ENCODE measurements at regions not wholly inside any gene's neighbourhood (a gene's known extent, or its start where the extent isn't known, plus 50 kb on each side); places are given as distances from the start of the nearest gene placed in this dataset.

DNA sequence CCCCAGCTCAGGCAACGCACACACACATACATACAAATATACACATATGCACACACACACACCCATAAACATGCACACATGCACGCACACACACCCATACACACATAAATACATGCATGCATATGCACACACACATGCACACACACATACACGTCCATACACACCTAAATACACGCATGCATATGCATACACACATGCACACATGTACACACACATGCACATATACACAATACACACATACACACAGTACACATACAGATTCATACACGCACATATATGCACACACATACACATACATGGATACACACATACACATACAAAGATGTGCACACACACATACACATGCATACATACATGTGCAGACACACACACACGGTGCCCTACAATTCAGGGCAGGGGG lies 496.6 kb downstream of the TBC1D22A start:
- DNase-seq: no peak

DNA sequence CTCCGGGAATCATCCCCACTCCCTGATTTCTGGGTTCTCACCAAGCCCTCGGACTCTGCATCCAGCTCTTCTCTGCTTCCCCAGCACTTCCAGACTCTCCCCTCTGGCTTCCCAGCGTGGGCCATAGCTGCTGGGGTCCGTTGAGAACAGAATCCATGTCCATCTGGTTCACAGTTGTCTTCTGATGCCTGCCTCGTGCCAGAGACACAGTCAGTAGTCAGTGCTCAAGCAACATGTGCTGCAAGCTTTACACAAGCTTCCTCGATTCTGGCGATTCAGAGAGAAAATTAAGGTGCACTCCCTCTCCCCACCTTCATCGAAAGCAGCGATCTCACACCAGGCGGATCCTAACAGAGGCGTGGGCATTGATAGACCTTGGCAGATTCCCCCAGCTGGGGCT lies 495.5 kb downstream of the TBC1D22A start:
- DNase-seq: no peak

DNA sequence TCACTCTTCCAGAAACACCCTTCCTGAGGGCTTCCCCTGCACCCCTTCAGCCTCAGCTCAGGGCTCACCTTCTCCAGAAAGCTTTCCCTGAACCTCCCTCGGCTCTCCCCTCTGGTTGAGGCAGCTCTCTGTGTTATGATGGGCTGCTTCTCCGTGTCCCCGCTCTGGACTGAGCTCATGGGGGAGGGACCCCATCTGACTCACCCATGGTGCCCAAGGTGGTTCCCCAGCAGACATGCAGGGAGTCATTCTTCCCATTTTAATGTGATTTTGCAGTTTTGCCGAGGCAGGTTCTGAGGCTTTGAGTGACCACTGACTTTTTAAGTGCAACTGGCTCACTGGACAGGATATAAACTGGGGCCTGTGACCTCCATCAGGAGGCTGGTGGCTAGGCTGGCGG lies 495.1 kb downstream of the TBC1D22A start:
- DNase-seq: no peak

DNA sequence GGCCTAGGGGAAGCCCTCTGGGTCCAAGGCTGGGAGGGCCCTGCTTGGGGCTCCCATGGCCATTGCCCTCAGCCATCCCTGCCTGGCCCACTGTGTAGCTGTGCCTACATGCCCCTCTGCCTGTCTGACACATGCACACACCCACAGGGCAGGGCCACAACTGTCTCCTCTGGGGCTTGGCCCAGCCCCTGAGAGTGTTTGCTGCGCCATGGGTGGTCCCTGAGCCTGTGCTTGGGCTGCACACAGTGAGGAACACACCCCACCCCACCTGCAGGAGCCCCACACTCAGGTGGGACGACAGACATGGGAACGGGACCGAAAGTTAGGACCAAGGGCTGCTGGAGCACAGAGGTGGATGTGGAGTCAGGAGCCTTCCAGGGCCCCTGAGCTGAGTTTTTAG lies 489.5 kb downstream of the TBC1D22A start:
- no peak for DNase-seq

DNA sequence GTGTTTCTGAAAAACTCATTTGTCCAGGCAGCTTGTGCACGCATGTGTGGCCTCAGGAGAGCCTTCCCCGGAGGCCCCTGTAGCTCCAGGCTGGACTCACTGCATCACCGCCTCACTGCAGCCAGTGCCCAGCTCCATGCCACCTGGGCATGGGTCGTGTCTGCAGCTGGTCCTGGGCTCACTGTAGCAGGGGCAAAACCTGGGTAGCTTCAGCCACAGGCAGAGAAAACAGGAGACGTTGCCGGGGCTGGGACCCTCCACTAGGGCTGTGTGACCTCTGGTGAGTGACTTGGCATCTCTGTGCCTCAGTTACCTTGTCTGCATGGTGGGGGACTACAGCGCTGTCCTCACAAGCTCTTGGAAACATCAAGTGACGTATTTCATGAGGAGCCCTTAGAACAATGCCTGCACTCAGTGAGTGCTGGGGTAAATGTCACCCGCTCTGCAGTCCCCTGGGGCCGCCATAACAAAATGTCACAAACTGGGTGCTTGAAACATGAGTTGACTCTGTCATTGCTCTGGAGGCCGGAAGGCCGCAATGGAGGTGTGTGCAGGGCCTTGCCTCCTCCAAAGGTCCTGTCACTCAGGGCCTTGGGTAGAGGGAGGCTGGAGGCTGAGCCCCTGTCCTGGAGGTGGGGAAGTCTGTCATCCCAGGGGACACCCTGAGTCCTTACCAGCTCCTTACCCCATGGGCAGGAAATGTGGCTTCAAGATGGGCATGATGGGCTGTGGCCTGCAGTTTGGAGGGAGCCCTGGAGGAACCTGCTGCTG lies 488.7 kb downstream of the TBC1D22A start:
- no peak for DNase-seq

DNA sequence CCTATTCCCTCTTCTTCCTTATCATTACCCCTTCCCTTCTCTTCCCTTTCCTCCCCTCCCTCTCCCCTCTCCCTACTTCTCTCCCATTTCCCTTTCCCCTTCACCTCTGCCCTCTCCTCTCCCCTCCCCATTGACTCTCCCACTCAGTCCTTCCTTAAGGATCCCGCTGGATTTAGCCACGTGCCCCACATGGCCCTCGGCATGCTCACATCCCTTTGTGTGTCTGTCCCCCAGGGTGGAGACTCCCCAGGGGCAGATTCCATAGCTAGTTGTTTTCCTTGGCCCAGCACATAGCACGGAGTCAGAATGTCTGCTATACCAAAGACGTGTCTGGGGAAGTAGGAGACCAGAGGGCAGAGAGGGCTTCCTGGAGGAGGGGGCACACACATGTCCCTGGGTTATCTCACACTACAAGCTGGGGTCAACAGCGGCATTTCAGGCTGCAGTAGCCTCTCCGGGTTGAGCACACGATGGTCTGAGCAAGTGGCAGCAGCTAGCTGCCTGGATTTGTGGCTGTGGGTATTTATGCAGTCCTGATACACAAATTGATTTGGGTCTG lies 487.0 kb downstream of the TBC1D22A start:
- DNase-seq: no peak

DNA sequence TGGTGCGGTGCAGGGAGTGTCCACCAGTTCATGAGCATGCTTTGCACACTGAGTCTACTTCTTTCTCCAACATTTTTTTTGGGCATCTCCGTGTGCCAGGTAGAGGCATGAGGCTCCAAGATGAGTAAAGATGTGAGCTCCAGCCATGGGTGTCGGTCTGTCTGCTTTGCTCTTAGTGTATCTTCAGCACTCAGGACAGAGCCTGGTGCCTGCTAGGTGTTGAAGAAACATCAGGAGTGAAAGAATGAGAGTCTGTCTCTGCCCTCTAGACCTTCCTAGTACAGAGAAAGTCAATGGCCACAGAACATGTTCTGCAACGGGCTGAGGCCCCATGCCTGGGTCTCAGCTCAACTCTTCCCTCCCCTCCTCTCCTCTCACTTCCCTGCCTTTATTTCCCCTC lies 486.5 kb downstream of the TBC1D22A start:
- no peak for DNase-seq

DNA sequence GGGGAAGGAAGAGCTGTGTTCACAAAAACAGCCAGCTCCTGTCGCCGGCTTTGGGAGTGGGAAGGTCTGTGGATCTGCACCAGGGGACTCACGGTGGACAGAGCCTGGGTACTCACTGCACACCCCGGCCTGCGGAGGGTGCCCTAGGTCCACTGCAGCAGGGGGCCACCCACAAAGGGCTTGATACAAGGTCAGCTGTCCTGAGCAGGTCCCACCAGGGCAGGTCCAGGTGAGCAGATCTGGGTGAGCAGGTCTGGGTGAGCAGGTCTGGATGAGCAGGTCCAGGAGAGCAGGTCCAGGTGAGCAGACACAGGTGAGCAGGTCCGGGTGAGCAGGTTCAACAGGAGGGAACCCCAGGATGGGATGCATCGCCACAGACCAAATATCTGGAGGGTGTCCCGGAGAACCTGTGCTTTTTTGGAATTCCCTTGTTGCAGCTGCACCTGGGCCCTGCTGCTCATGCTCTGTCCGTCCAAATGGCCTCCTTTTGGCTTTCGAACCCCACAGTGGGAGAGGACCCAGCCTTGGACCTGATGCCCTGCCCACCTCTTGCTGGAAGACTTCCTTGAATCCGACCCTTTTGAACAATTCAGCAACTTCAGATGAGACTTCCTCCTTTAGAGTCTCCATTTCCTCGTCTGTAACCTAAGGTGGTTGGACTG lies 485.3 kb downstream of the TBC1D22A start:
- DNase-seq: no peak

DNA sequence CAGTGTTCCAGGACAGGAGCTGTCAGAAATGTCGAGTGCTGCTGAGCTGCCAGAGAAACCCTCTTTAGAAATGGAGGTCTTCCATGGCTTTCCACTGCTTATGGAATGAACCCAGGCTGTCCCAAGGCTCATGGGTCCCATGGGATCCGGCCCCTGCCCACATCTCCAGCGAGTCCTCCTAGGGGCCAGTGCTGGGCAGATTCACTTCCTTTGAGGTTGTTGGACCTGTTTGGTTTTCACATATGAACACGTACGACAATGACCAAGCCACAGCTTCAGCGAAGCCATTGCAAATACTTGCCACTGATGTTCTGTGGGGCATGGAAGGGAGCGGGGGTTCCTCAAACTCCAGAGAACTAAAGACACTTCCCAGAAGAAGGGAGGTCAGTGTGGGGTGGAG lies 483.3 kb downstream of the TBC1D22A start:
- DNase-seq: no peak

DNA sequence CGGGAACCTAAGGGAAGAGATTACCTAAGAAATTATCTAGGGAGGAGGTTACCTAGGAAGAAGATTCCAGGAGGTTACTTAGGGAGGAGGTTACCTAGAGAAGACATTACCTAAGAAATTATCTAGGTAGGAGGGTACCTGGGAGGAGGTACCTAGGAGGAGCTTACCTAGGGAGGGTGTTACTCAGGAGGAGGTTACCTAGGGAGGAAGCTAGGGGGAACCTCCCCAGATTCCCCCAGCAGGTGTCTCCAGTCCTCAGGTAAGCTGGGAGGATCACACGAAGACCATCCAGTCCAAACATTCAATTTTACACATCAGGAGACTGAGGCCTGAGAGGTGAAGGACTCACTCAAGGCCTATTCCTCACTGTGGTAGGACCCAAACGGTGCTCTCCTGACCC lies 482.8 kb downstream of the TBC1D22A start:
- DNase-seq: no peak

DNA sequence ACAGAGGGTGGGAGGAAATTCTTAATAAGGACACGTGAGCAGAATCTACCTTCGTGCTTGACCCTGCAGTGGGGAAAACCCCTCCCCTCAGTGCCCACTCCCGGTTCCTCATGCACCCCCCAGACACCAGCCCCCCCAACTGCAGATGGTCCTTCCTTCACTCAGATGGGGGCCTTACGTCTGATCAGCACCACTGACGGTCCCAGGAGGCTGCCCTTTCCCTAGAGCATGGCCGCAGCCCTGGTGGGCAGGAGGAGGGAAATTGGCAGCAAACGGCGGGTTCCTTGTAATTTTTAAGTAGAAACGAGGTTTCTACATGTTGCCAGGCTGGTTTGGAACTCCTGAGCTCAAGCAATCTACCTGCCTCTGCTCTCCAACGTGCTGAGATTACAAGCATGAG lies 477.7 kb downstream of the TBC1D22A start:
- DNase-seq: no peak

DNA sequence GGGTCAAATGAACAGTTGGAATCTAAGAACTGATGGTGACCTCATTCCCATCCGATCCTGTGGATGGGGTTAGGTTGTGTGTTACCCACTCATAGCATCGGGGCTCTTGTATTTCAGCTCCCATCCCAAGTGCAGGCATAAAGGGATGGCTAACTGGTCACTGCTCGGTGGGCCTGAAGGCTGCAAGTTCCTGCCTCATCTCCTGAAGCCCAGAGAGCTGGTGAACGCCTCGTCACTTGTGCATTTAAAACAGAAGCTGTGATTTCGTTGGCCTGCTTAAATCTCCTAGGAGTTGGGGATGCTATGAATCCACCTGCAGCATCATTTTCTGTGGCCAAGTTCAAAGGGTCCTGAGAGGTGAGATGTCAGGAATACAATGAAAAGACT lies 477.0 kb downstream of the TBC1D22A start:
- no peak for DNase-seq

DNA sequence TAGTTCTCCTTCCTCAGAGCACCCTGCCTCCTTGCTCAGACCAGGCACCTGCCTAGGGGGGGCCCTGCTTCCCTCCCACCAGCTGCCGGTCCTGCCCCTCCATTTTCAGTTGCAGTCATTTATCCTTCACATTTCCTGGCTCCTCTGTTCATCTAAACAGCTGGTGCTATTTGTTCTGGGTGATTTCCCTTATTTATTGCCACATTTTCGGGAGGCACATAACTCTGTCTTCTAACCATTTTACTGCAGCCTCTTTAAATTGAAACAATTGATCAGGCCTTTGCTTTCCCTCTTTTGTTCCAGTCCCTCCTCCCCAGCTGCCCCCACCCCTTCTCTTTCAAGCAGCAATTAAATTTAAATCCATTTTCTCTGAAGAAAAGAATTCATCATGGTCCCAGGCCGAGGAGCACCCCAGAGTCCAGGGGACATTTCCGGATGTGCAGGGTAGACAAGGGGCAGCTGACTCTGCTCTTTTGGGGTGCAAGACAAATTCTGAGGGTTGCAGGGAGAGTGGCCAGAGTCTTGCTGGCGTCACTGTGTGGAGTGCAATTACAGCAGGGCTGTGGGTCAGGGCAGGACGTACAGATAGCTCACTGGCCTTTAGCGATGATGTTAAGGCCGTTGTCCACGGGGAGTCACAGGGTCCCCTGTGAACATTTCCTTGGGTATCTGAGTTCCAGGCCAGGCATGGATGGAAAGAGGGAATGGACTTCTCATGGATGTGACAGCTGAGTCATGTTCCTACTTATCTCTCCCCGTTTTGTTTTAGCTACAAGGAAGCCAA lies 476.4 kb downstream of the TBC1D22A start:
- no peak for DNase-seq

DNA sequence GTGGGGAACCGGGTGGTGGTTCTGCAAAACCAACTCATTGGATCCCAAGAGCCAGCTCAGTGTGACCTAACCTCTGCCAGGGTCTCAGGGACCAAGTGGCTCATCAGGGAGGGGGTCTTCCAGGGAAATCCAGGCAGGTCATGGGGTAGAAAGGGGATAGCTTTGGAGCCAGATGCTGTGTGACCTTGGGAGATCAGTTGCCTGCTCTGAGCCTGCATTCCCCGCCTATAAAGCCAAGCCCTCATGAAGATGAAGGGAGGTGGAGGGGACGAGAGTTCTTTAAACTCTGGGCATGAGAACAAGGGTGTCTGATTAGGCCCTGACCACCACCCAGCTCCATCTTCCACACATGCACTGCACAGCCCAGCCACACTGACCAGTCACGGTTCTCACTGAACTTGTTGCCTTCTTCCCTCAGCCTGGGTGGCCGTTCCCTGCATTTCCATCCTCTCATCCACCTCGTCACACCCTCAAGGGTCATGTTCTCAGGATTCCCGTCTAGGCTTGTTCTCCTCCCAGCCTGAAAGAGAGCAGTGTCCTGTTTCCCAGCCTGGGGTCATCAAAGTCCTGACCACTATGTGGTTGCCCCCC lies 475.5 kb downstream of the TBC1D22A start:
- no peak for DNase-seq

DNA sequence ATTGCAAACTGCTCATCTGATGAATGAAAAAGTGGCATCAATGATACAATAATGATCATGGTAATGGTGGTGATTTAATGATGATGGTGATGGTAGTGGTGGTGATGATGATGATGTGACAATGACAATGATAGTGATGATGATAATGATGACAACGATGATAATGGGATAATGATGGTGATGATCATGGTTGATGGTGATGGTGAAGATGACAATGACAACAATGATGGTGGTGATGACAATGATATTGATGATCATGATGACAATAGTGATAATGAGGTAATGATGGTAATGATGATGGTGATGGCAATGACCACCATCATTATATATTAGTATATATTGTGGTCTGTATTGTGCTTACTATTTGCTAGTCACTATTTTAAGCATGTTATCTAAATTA lies 474.3 kb downstream of the TBC1D22A start:
- no peak for DNase-seq

DNA sequence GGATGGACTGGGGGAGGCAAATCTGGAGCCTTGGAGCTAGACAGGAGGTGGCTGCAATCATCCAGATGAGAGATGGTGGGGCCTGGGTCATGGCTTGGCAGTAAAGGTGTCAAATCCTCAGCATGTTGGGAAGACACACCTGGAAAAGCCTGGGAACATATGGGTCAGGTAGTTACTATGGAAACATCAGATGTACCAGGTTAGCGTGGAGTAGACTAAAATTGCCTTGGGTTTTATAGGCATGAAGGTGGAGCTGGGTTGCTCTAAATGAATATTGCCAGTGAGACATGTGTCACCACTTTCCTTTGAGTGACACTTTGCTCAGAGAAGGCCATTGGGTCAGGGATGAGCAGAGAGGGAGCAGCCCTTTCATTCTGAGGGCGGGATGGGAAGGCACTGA lies 473.7 kb downstream of the TBC1D22A start:
- DNase-seq: no peak

DNA sequence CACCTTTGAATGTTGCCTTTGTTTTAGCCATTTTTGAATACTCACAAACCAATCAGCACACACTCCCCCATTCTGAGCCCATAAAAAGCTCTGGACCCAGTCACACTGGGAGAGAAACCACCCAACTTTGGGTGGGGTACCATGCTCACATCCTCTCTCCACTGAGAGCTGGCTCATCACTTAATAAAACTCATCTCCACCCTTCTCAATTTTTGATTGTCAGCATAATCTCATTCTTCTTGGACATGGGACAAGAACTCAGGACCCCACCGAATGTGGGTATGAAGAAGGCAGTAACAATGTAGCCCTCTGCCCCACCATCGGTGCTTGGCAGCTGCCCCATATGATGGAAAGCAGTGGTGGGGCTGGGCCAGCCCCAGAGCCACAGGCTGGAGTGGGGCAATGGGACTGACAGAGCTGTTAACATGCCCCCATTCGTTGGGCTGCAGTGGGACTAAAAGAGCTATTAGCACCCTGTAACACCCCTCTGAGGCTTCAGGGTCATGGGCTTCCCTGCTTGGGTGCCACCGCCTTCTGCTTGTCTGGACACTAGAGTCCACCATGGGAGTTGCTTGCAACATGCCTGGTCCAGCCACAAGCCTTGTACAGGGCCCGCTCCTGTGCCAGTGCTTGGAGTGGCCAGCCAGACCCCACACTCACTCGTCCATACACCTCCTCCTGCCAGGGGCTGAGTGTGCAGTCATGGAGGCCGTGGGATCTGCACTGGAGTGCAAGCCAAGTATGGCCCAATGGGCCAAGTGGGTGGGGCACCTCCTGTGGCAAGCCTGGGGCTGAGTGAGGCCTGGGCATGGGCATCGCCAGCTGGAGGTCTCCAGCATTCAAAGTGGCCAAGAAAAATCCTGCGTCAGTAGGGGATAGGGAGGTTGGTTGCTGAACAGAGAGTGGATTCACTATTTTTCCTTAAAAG lies 471.1 kb downstream of the TBC1D22A start:
- no peak for DNase-seq

DNA sequence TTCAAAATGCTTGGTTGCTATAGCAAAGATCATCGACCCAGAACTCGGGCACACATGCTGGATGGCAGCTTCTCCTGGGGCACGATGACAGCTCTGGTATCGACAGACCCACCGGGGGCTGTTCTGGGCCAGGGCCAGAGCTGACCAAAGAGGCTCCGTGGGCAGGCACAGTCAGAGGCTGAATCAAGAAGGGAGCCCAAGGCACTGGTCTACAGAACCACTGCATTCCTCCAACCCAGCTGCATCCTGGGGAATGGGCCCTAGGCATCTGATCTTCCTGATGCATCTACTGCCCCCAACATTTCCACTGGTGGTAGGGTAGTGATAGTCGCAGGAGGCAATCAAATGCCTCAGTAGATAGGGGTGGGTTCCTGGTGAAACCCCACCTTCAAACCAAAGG lies 470.3 kb downstream of the TBC1D22A start:
- DNase-seq: no peak

DNA sequence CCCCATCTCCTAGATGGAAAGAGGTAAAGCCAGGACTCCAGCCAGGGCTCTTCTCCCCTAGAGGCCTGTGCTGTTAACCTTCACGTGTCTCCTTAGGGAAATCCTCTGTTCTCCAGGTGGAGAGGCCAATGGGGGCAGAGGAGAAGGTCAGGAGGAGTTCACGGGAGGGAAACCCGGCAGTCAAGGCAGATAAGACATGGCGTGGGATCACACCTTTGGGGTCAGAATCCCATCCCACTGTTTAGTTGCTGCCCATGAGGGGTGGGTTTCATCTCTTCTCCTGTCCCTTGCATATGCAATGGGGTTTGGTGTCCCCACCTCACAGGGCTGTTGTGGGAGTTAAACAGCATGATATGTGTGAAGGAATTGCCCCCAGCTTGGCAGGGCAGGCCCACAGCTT lies 469.7 kb downstream of the TBC1D22A start:
- no peak for DNase-seq

DNA sequence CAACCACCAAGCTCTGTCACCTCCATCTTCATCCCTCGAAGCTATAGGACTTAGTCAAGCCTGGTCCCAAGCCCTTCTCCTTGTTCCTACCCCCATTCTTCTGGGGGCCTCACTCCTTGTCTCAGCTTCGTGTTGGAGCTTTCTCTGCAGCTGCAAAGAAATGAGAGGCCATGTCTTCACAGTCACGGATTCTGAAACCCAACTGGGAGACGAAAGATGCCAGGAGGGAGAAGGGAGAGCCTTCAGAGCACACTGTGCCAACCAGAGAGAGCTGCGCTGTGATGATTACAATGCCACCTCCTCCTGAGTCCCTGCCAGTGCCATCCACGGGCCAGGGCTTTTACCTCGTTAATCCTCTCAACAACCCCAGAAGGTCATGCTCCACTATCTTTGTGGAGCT lies 469.3 kb downstream of the TBC1D22A start:
- no peak for DNase-seq

DNA sequence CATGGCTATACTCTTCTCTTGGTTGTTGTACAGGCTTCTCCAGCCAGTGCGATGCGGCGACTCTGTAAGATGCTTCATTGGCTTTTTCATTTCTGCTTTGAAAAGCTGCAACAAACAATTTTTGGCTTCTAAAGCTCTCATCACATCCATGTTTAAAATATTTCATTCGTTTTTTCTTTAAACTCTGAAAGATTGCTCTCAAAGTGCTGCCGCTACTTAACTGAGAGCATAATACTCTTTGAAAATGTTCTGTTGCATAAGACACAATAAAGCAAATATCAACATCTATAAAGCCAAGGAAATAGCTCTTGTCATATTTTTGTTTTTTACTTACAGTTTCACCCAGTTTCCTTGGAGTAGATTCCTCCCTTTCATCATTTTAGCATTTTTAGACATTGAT lies 468.3 kb downstream of the TBC1D22A start:
- DNase-seq: no peak

DNA sequence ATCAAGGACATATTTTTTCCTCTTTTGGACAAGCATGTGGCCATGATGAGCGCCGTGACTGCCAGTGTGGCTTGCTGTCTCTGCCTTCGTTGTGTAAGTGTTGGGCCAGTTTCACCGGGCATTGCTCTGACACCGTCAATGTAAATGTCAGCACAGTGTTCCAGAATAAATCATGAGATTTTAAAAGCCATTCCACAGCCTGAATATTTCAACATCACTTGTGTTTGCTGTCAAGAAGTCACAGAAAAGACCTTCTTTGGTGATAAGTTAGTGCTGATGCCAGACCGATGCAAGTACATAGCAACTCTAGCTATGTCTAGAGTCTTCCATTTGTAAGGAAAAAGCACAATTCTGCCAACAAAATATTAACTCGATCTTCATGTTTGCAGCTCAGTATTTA lies 467.8 kb downstream of the TBC1D22A start:
- DNase-seq: no peak
